Mucosa of stomach (tissue), 1 donor: ENCODE measurements at regions not wholly inside any gene's neighbourhood (a gene's known extent, or its start where the extent isn't known, plus 50 kb on each side); places are given as distances from the start of the nearest gene placed in this dataset.

Experiments used
- H3K27me3 ChIP-seq: one replicate; pipeline ENCODE4 v1.7.0; 2013; ENCODE audit warnings: mild to moderate bottlenecking, low read length; ENCODE audit not compliant: control insufficient read depth, insufficient read depth
- H3K36me3 ChIP-seq: one replicate; pipeline ENCODE4 v1.7.0; 2013; ENCODE audit warnings: low read length; ENCODE audit not compliant: control insufficient read depth, insufficient read depth
- H3K4me1 ChIP-seq: one replicate; pipeline ENCODE4 v1.7.0; 2013; ENCODE audit warnings: mild to moderate bottlenecking, low read length; ENCODE audit not compliant: control insufficient read depth, insufficient read depth
- H3K4me3 ChIP-seq: one replicate; pipeline ENCODE4 v1.7.0; 2013; ENCODE audit warnings: low read length
- H3K9ac ChIP-seq: one replicate; pipeline ENCODE4 v1.7.0; 2013; ENCODE audit warnings: mild to moderate bottlenecking, low read length, moderate library complexity
- H3K9me3 ChIP-seq: one replicate; pipeline ENCODE4 v1.7.0; 2013; ENCODE audit warnings: mild to moderate bottlenecking, low read length, moderate library complexity; ENCODE audit not compliant: control insufficient read depth
- donor health status: Pancreatic carcinoma.

- Histone ChIP-seq H3K4me3 (no peak overlapping the region), H3K9ac (no peak overlapping the region), H3K9me3 (no peaks in the 10 kb centered on the region), H3K4me1 (peaks cover 23% of the 10 kb centered on the region), H3K27me3 (no peaks in the 10 kb centered on the region), H3K36me3 (no peaks in the 10 kb centered on the region)
Observed at GRCh38 chr15:62444104-62445022, 279.3 kb upstream of the C2CD4B start.

- H3K27me3 ChIP-seq: no peaks in the 10 kb centered on the region
Observed at GRCh38 chr15:62445244-62445643, 280.2 kb upstream of the C2CD4B start.

GRCh38 chr15:62446984-62447383, 281.9 kb upstream of the C2CD4B start:
- H3K4me1 ChIP-seq: peaks cover 23% of the 10 kb centered on the region
- H3K27me3 ChIP-seq: no peaks in the 10 kb centered on the region
- H3K36me3 ChIP-seq: no peaks in the 10 kb centered on the region
- no peak overlapping the region for H3K9ac ChIP-seq
- H3K9me3 ChIP-seq: no peaks in the 10 kb centered on the region
- H3K4me3 ChIP-seq: no peak overlapping the region

More at GRCh38 chr15:62445244-62445643, 280.2 kb upstream of the C2CD4B start:
- Histone ChIP-seq H3K9ac (no peak overlapping the region), H3K4me3 (no peak overlapping the region), H3K36me3 (no peaks in the 10 kb centered on the region), H3K9me3 (no peaks in the 10 kb centered on the region), H3K4me1 (peaks cover 23% of the 10 kb centered on the region)

- H3K4me3 ChIP-seq: no peak overlapping the region
- H3K27me3 ChIP-seq: no peaks in the 10 kb centered on the region
- H3K9ac ChIP-seq: no peak overlapping the region
- no peaks in the 10 kb centered on the region for H3K36me3 ChIP-seq
- H3K4me1 ChIP-seq: peaks cover 27% of the 10 kb centered on the region
- H3K9me3 ChIP-seq: no peaks in the 10 kb centered on the region
Observed at GRCh38 chr15:62447742-62448141, 282.7 kb upstream of the C2CD4B start.

- H3K27me3 ChIP-seq: no peaks in the 10 kb centered on the region
- H3K36me3 ChIP-seq: no peaks in the 10 kb centered on the region
- no peaks in the 10 kb centered on the region for H3K9me3 ChIP-seq
- no peak overlapping the region for H3K9ac ChIP-seq
- peaks cover 20% of the 10 kb centered on the region for H3K4me1 ChIP-seq
- H3K4me3 ChIP-seq: no peak overlapping the region
Observed at GRCh38 chr15:62449638-62450037, 284.6 kb upstream of the C2CD4B start.

GRCh38 chr15:62450061-62450460, 285.0 kb upstream of the C2CD4B start:
- Histone ChIP-seq H3K9me3 (no peaks in the 10 kb centered on the region), H3K9ac (no peak overlapping the region), H3K36me3 (no peaks in the 10 kb centered on the region), H3K27me3 (no peaks in the 10 kb centered on the region), H3K4me1 (peaks cover 16% of the 10 kb centered on the region), H3K4me3 (no peak overlapping the region)

GRCh38 chr15:62452026-62452425, 286.9 kb upstream of the C2CD4B start:
- Histone ChIP-seq H3K27me3 (no peaks in the 10 kb centered on the region), H3K36me3 (no peaks in the 10 kb centered on the region), H3K4me1 (peaks cover 15% of the 10 kb centered on the region), H3K4me3 (no peak overlapping the region), H3K9ac (no peak overlapping the region), H3K9me3 (no peaks in the 10 kb centered on the region)

- Histone ChIP-seq H3K27me3 (no peaks in the 10 kb centered on the region), H3K4me1 (peaks cover 15% of the 10 kb centered on the region), H3K4me3 (no peak overlapping the region), H3K9me3 (no peaks in the 10 kb centered on the region), H3K9ac (no peak overlapping the region), H3K36me3 (no peaks in the 10 kb centered on the region)
Observed at GRCh38 chr15:62452667-62453066, 287.6 kb upstream of the C2CD4B start.

GRCh38 chr15:62453375-62453774, 288.3 kb upstream of the C2CD4B start:
- no peaks in the 10 kb centered on the region for H3K27me3 ChIP-seq
- no peak overlapping the region for H3K4me3 ChIP-seq
- no peak overlapping the region for H3K9ac ChIP-seq
- H3K36me3 ChIP-seq: no peaks in the 10 kb centered on the region
- peaks cover 15% of the 10 kb centered on the region for H3K4me1 ChIP-seq
- H3K9me3 ChIP-seq: no peaks in the 10 kb centered on the region

- Histone ChIP-seq H3K27me3 (no peaks in the 10 kb centered on the region), H3K9me3 (no peaks in the 10 kb centered on the region), H3K36me3 (no peaks in the 10 kb centered on the region), H3K4me1 (peaks cover 15% of the 10 kb centered on the region), H3K4me3 (no peak overlapping the region), H3K9ac (no peak overlapping the region)
Observed at GRCh38 chr15:62453981-62454380, 288.9 kb upstream of the C2CD4B start.

- Histone ChIP-seq H3K9me3 (no peaks in the 10 kb centered on the region), H3K27me3 (no peaks in the 10 kb centered on the region), H3K4me1 (peaks cover 15% of the 10 kb centered on the region), H3K36me3 (no peaks in the 10 kb centered on the region), H3K4me3 (no peak overlapping the region), H3K9ac (no peak overlapping the region)
Observed at GRCh38 chr15:62454567-62455172, 289.6 kb upstream of the C2CD4B start.

- Histone ChIP-seq H3K4me3 (no peak overlapping the region), H3K36me3 (no peaks in the 10 kb centered on the region), H3K9ac (no peak overlapping the region), H3K9me3 (no peaks in the 10 kb centered on the region), H3K27me3 (no peaks in the 10 kb centered on the region), H3K4me1 (peaks cover 15% of the 10 kb centered on the region)
Observed at GRCh38 chr15:62455441-62455921, 290.4 kb upstream of the C2CD4B start.
